HepG2 (cell line): ENCODE measurements at regions not wholly inside any gene's neighbourhood (a gene's known extent, or its start where the extent isn't known, plus 50 kb on each side); places are given as distances from the start of the nearest gene placed in this dataset.

Source experiments
- ATAC-seq: fragments of 200-7000 bp; cut with Tn5 transposase; 3 replicates; pipeline ENCODE4 v1.9.1; 2020; ENCODE audit warnings: mild to moderate bottlenecking, moderate library complexity
- BruUV-seq: library from RNA; stranded (reverse); fragments of 400-500 nt; replicated peaks from 2 replicates; lab custom pipeline; 2021; lab: Mats Ljungman, UMichigan
- CTCF ChIA-PET: fragments of 300-600 bp; formaldehyde crosslinking; extraction: SDS; loops from one replicate; lab custom pipeline; 2021; ENCODE audit warnings: low total read pairs, inconsistent platforms, low intra/inter-chr PET ratio; lab: Yijun Ruan, JAX
- POLR2A ChIA-PET: fragments of 350-600 bp; sonication (Branson Sonifier 250); formaldehyde crosslinking; loops from one replicate; lab custom pipeline; 2020; ENCODE audit warnings: antibody characterized with exemption, inconsistent platforms; lab: Yijun Ruan, JAX
- DNase-seq: peaks from one replicate; pipeline ENCODE4 v3.0.0-alpha.2; 2015; ENCODE audit warnings: low spot score
- FAIRE-seq: peaks from 3 replicates; lab custom pipeline; 2011; peaks lifted over from hg19 to GRCh38; lab: Jason Lieb, UNC
- H2AFZ ChIP-seq: one replicate; pipeline ENCODE4 v1.6.1; 2011; ENCODE audit warnings: low read length, inconsistent platforms
- H3K27ac ChIP-seq: fragments of 300-600 bp; 3 replicates; pipeline ENCODE4 v1.8.0; 2011; ENCODE audit warnings: mixed run types, mild to moderate bottlenecking, mixed read lengths, low read length, inconsistent platforms; ENCODE audit not compliant: insufficient read depth; ENCODE audit errors: extremely low read length
- H3K27me3 ChIP-seq, 2 experiments: fragments of 200-600 bp in 1 of 2; 2 replicates in 1 of 2; 3 replicates in 1 of 2; pipeline versions ENCODE4 v1.6.0 to v1.8.0; 2011; ENCODE audit warnings: low read length in 2 of 2, mild to moderate bottlenecking in 2 of 2, moderate library complexity in 2 of 2, inconsistent platforms in 1 of 2; ENCODE audit not compliant: insufficient read depth in 2 of 2, control insufficient read depth in 1 of 2
- H3K36me3 ChIP-seq, 2 experiments: fragments of 200-600 bp in 1 of 2; replicated peaks in 1 of 2; 2 replicates in 1 of 2; 3 replicates in 1 of 2; pipeline versions ENCODE4 v1.5.1 to v1.8.0; 2011; ENCODE audit warnings: low read length in 2 of 2, inconsistent platforms in 1 of 2; ENCODE audit not compliant: insufficient read depth in 2 of 2, control insufficient read depth in 1 of 2
- H3K4me1 ChIP-seq: 2 replicates; pipeline ENCODE4 v1.5.1; 2012; ENCODE audit warnings: low read length, inconsistent platforms; ENCODE audit not compliant: insufficient read depth
- H3K4me2 ChIP-seq: 2 replicates; pipeline ENCODE4 v1.6.0; 2011; ENCODE audit warnings: low read depth, low read length, inconsistent platforms
- H3K4me3 ChIP-seq, 3 experiments: fragments of 200-600 bp in 1 of 3; sonication (generic), shearing (Covaris generic) in 1 of 3; replicated peaks in 1 of 3; 2 replicates each; pipeline ENCODE4 v1.5.1; 2011 to 2016; ENCODE audit warnings: low read length in 3 of 3, inconsistent platforms in 2 of 3, low read depth in 2 of 3, mild to moderate bottlenecking in 2 of 3, control low read depth in 1 of 3, mixed read lengths in 1 of 3; ENCODE audit not compliant: insufficient read depth in 1 of 3
- H3K79me2 ChIP-seq: one replicate; pipeline ENCODE4 v1.6.1; 2011; ENCODE audit warnings: low read length, inconsistent platforms; ENCODE audit not compliant: insufficient read depth
- H3K9ac ChIP-seq: 2 replicates; pipeline ENCODE4 v1.6.0; 2011; ENCODE audit warnings: mild to moderate bottlenecking, low read depth, low read length, inconsistent platforms; ENCODE audit not compliant: insufficient read depth
- H3K9me3 ChIP-seq: 2 replicates; pipeline ENCODE4 v1.5.1; 2012; ENCODE audit warnings: mild to moderate bottlenecking, low read length
- H4K20me1 ChIP-seq: 2 replicates; pipeline ENCODE4 v1.6.0; 2011; ENCODE audit warnings: inconsistent platforms, mild to moderate bottlenecking, low read length, moderate library complexity; ENCODE audit not compliant: insufficient read depth
- MTA1 ChIP-seq: sonication (generic); formaldehyde crosslinking; IDR thresholded peaks from 2 replicates; pipeline ENCODE4 v1.4.0; 2020; ENCODE audit warnings: missing genetic modification reagents, mild to moderate bottlenecking, borderline replicate concordance
- SIN3B ChIP-seq: fragments of 150-350 bp; IDR thresholded peaks from 2 replicates; pipeline ENCODE4 v1.6.1; 2014; ENCODE audit warnings: low read length
- SP4 ChIP-seq: sonication (generic); formaldehyde crosslinking; IDR thresholded peaks from 2 replicates; pipeline ENCODE4 v1.8.1; 2023; ENCODE audit warnings: mild to moderate bottlenecking, missing genetic modification reagents
- ZNF3 ChIP-seq: IDR thresholded peaks from 2 replicates; pipeline ENCODE4 v1.7.0; 2017; ENCODE audit warnings: inconsistent platforms
- ZNF597 ChIP-seq: sonication (generic); formaldehyde crosslinking; IDR thresholded peaks from 2 replicates; pipeline ENCODE4 v1.5.0; 2020; ENCODE audit warnings: missing genetic modification reagents
- WGBS: methylation state at CpG from one replicate; pipeline ENCODE4 v1.1.6; 2017; ENCODE audit warnings: low lambda C conversion rate; 5-methylcytosine and 5-hydroxymethylcytosine counted together
- in situ Hi-C: cut with HindIII; loops from 2 replicates; pipeline ENCODE4 v1.10.0; 2017; ENCODE audit warnings: low pct_unique_long_range_greater_than_20kb; ENCODE audit not compliant: extremely low pct_ligation_motif_present
- intact Hi-C: fragments of 100-400 bp; cut with micrococcal nuclease; formaldehyde crosslinking; loops from one replicate; pipeline ENCODE4 v1.10.0; 2022; ENCODE audit not compliant: unreplicated experiment
- TF ChIP-seq, protein P1 (sequence below): sonication (generic); formaldehyde crosslinking; IDR thresholded peaks from 2 replicates; pipeline ENCODE4 v1.5.0; 2020; ENCODE audit warnings: missing genetic modification reagents
- TF ChIP-seq, protein P2 (sequence below): sonication (generic); formaldehyde crosslinking; conservative IDR thresholded peaks from 2 replicates; pipeline ENCODE4 v1.8.0; 2022; ENCODE audit warnings: mild to moderate bottlenecking, moderate library complexity, missing genetic modification reagents
- TF ChIP-seq, protein P3 (sequence below): sonication (generic); formaldehyde crosslinking; IDR thresholded peaks from 2 replicates; pipeline ENCODE4 v1.4.0; 2020; ENCODE audit warnings: mild to moderate bottlenecking, missing genetic modification reagents
- TF ChIP-seq, protein P4 (sequence below): sonication (generic); formaldehyde crosslinking; IDR thresholded peaks from 2 replicates; pipeline ENCODE4 v1.4.0; 2020; ENCODE audit warnings: missing genetic modification reagents, borderline replicate concordance
- TF ChIP-seq, protein P5 (sequence below): sonication (generic); formaldehyde crosslinking; IDR thresholded peaks from 2 replicates; pipeline ENCODE4 v1.5.0; 2020; ENCODE audit warnings: missing genetic modification reagents

- H3K4me1 ChIP-seq: peaks cover 9% of the 10 kb centered on the region; the same call in 1 of the 2 replicates
- no peaks in the 10 kb centered on the region for H3K79me2 ChIP-seq
- ChIA-PET POLR2A (no interaction called here), CTCF (no interaction called here)
- H3K27me3 ChIP-seq: no peaks in the 10 kb centered on the region
- no peaks in the 10 kb centered on the region for H4K20me1 ChIP-seq
- H2AFZ ChIP-seq: no peak overlapping the region
- no peak overlapping the region for H3K9ac ChIP-seq
- H3K4me2 ChIP-seq: no peak overlapping the region
- DNase-seq (no peak), FAIRE-seq (no peak), ATAC-seq (no peak)
- in situ Hi-C loops (no loop called here), intact Hi-C loops (no loop called here)
- H3K36me3 ChIP-seq: no peaks in the 10 kb centered on the region
- H3K9me3 ChIP-seq: no peaks in the 10 kb centered on the region
- H3K4me3 ChIP-seq: no peak overlapping the region
- H3K27ac ChIP-seq: no peak overlapping the region
- 2% methylated on average over 3 of the region's 3 CpGs for WGBS
- BruUV-seq: no TSS peak
- TF ChIP-seq, protein P1, sequence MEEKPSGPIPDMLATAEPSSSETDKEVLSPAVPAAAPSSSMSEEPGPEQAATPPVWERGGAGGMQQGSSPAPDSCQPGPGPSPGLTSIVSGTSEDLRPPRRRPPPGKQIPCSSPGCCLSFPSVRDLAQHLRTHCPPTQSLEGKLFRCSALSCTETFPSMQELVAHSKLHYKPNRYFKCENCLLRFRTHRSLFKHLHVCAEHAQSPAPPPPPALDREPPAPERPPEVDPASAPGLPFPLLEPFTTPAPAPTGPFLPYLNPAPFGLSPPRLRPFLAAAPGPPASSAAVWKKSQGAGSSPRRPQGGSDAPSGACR (CRISPR knock-in tag): no peak
- TF ChIP-seq MTA1 (no peak), ZNF597 (no peak), SP4 (CRISPR knock-in tag) (no peak), SIN3B (no peak), ZNF3 (no peak)
- TF ChIP-seq, protein P2, sequence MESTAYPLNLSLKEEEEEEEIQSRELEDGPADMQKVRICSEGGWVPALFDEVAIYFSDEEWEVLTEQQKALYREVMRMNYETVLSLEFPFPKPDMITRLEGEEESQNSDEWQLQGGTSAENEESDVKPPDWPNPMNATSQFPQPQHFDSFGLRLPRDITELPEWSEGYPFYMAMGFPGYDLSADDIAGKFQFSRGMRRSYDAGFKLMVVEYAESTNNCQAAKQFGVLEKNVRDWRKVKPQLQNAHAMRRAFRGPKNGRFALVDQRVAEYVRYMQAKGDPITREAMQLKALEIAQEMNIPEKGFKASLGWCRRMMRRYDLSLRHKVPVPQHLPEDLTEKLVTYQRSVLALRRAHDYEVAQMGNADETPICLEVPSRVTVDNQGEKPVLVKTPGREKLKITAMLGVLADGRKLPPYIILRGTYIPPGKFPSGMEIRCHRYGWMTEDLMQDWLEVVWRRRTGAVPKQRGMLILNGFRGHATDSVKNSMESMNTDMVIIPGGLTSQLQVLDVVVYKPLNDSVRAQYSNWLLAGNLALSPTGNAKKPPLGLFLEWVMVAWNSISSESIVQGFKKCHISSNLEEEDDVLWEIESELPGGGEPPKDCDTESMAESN: no peak
- TF ChIP-seq, protein P3, sequence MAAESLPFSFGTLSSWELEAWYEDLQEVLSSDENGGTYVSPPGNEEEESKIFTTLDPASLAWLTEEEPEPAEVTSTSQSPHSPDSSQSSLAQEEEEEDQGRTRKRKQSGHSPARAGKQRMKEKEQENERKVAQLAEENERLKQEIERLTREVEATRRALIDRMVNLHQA (CRISPR knock-in tag): no peak
- TF ChIP-seq, protein P4, sequence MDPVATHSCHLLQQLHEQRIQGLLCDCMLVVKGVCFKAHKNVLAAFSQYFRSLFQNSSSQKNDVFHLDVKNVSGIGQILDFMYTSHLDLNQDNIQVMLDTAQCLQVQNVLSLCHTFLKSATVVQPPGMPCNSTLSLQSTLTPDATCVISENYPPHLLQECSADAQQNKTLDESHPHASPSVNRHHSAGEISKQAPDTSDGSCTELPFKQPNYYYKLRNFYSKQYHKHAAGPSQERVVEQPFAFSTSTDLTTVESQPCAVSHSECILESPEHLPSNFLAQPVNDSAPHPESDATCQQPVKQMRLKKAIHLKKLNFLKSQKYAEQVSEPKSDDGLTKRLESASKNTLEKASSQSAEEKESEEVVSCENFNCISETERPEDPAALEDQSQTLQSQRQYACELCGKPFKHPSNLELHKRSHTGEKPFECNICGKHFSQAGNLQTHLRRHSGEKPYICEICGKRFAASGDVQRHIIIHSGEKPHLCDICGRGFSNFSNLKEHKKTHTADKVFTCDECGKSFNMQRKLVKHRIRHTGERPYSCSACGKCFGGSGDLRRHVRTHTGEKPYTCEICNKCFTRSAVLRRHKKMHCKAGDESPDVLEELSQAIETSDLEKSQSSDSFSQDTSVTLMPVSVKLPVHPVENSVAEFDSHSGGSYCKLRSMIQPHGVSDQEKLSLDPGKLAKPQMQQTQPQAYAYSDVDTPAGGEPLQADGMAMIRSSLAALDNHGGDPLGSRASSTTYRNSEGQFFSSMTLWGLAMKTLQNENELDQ (CRISPR knock-in tag): no peak
- TF ChIP-seq, protein P5, sequence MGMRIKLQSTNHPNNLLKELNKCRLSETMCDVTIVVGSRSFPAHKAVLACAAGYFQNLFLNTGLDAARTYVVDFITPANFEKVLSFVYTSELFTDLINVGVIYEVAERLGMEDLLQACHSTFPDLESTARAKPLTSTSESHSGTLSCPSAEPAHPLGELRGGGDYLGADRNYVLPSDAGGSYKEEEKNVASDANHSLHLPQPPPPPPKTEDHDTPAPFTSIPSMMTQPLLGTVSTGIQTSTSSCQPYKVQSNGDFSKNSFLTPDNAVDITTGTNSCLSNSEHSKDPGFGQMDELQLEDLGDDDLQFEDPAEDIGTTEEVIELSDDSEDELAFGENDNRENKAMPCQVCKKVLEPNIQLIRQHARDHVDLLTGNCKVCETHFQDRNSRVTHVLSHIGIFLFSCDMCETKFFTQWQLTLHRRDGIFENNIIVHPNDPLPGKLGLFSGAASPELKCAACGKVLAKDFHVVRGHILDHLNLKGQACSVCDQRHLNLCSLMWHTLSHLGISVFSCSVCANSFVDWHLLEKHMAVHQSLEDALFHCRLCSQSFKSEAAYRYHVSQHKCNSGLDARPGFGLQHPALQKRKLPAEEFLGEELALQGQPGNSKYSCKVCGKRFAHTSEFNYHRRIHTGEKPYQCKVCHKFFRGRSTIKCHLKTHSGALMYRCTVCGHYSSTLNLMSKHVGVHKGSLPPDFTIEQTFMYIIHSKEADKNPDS (CRISPR knock-in tag): no peak
Measured at GRCh38 chr1:187490266-187490665, 661.5 kb downstream of the PLA2G4A start.
